HCT116 (cell line): ENCODE measurements at regions not wholly inside any gene's neighbourhood (a gene's known extent, or its start where the extent isn't known, plus 50 kb on each side); places are given as distances from the start of the nearest gene placed in this dataset.

Source experiments
- ATAC-seq: fragments of 200-7000 bp; cut with Tn5 transposase; 2 replicates; pipeline ENCODE4 v1.9.1; 2020; ENCODE audit warnings: mild to moderate bottlenecking, moderate library complexity
- BruUV-seq: library from RNA; stranded (reverse); fragments of 400-500 nt; replicated peaks from 2 replicates; lab custom pipeline; 2021; lab: Mats Ljungman, UMichigan
- CTCF ChIA-PET: fragments of 300-600 bp; sonication (Branson Sonifier 250); formaldehyde crosslinking; loops from one replicate; lab custom pipeline; 2021; ENCODE audit warnings: antibody characterized with exemption; lab: Charles Lee
- POLR2A ChIA-PET: fragments of 300-600, 350-600 bp; sonication (Branson Sonifier 250); formaldehyde crosslinking; loops from one replicate; lab custom pipeline; 2021; ENCODE audit warnings: antibody characterized with exemption; lab: Charles Lee
- RAD21 ChIA-PET, 2 experiments: fragments of 300-600 bp; sonication (Branson Sonifier 250); formaldehyde crosslinking; loops; one replicate each; lab custom pipeline; 2023; ENCODE audit warnings: low total read pairs in 2 of 2; ENCODE audit not compliant: uncharacterized antibody in 2 of 2, unreplicated experiment in 2 of 2, low non-redundant PET in 1 of 2; lab: Charles Lee
- DNase-seq: peaks from one replicate; pipeline ENCODE4 v3.0.0-alpha.2; 2010; ENCODE audit warnings: low read depth, low spot score
- H2AFZ ChIP-seq: fragments of 200-600 bp; shearing (Covaris generic), sonication (generic); 2 replicates; pipeline ENCODE4 v1.6.1; 2017; ENCODE audit warnings: low read depth, mixed run types, mixed read lengths, antibody characterized with exemption, low read length; ENCODE audit not compliant: poor library complexity, severe bottlenecking
- H3K27ac ChIP-seq: 2 replicates; pipeline ENCODE4 v1.5.1; 2012; ENCODE audit warnings: low read depth, low read length
- H3K27me3 ChIP-seq: fragments of 200-600 bp; sonication (generic); 2 replicates; pipeline ENCODE4 v1.6.1; 2016; ENCODE audit warnings: mixed run types, low read length, mixed read lengths; ENCODE audit not compliant: insufficient read depth
- H3K36me3 ChIP-seq, 2 experiments: fragments of 200-500 bp in 1 of 2; fragments of 200-600 bp in 1 of 2; sonication (Bioruptor generic) in 1 of 2; sonication (generic) in 1 of 2; 2 replicates each; pipeline versions ENCODE4 v1.5.1 to v1.6.1; 2014 to 2016; ENCODE audit warnings: low read length in 2 of 2, inconsistent platforms in 1 of 2, mixed read lengths in 1 of 2, mixed run types in 1 of 2; ENCODE audit not compliant: insufficient read depth in 2 of 2, control insufficient read depth in 1 of 2
- H3K4me1 ChIP-seq, 2 experiments: fragments of 200-600 bp in 1 of 2; sonication (generic) in 1 of 2; 2 replicates each; pipeline versions ENCODE4 v1.5.1 to v1.6.1; 2012 to 2017; ENCODE audit warnings: low read length in 2 of 2, inconsistent platforms in 1 of 2, mild to moderate bottlenecking in 1 of 2, mixed read lengths in 1 of 2, mixed run types in 1 of 2, moderate library complexity in 1 of 2; ENCODE audit not compliant: insufficient read depth in 2 of 2, control insufficient read depth in 1 of 2
- H3K4me2 ChIP-seq: fragments of 200-600 bp; sonication (generic); 2 replicates; pipeline ENCODE4 v1.6.1; 2017; ENCODE audit warnings: mixed run types, low read length, mixed read lengths
- H3K4me3 ChIP-seq, 2 experiments: fragments of 200-600 bp in 1 of 2; sonication (generic) in 1 of 2; replicated peaks in 1 of 2; 2 replicates each; pipeline ENCODE4 v1.5.1; 2011 to 2016; ENCODE audit warnings: low read length in 2 of 2, control low read depth in 1 of 2, low read depth in 1 of 2, mild to moderate bottlenecking in 1 of 2, mixed read lengths in 1 of 2, mixed run types in 1 of 2
- H3K79me2 ChIP-seq: fragments of 200-600 bp; sonication (generic); 2 replicates; pipeline ENCODE4 v1.6.1; 2017; ENCODE audit warnings: mild to moderate bottlenecking, mixed run types, low read length, moderate library complexity, mixed read lengths; ENCODE audit not compliant: insufficient read depth
- H3K9ac ChIP-seq: fragments of 200-600 bp; sonication (generic); 2 replicates; pipeline ENCODE4 v1.6.1; 2016; ENCODE audit warnings: low read length, mixed read lengths
- H3K9me2 ChIP-seq: fragments of 200-600 bp; sonication (generic), shearing (Covaris generic); 2 replicates; pipeline ENCODE4 v1.6.1; 2017; ENCODE audit warnings: mixed run types, mild to moderate bottlenecking, moderate library complexity; ENCODE audit not compliant: insufficient read depth
- H3K9me3 ChIP-seq, 2 experiments: fragments of 200-500 bp in 1 of 2; fragments of 200-600 bp in 1 of 2; sonication (Bioruptor generic) in 1 of 2; sonication (generic) in 1 of 2; 2 replicates each; pipeline ENCODE4 v1.6.1; 2014 to 2017; ENCODE audit warnings: low read length in 2 of 2, mixed read lengths in 2 of 2, inconsistent platforms in 1 of 2, low read depth in 1 of 2, mild to moderate bottlenecking in 1 of 2, mixed run types in 1 of 2, moderate library complexity in 1 of 2; ENCODE audit not compliant: control insufficient read depth in 1 of 2, insufficient read depth in 1 of 2
- H4K20me1 ChIP-seq: fragments of 200-600 bp; sonication (generic), shearing (Covaris generic); 2 replicates; pipeline ENCODE4 v1.6.1; 2017; ENCODE audit warnings: mixed run types, mild to moderate bottlenecking, moderate library complexity; ENCODE audit not compliant: insufficient read depth
- CBX3 ChIP-seq: IDR thresholded peaks from 2 replicates; pipeline ENCODE4 v1.6.1; 2012; ENCODE audit warnings: low read depth
- EGR1 ChIP-seq: IDR thresholded peaks from 2 replicates; pipeline ENCODE4 v1.6.1; 2012; ENCODE audit warnings: low read depth
- ELF1 ChIP-seq: IDR thresholded peaks from 2 replicates; pipeline ENCODE4 v1.6.1; 2012; ENCODE audit warnings: low read depth, borderline replicate concordance
- EZH2phosphoT487 ChIP-seq: fragments of 200-600 bp; IDR thresholded peaks from 2 replicates; pipeline ENCODE4 v1.6.1; 2018; ENCODE audit warnings: antibody characterized with exemption, borderline replicate concordance
- POLR2A ChIP-seq: IDR thresholded peaks from 2 replicates; pipeline ENCODE4 v1.7.0; 2011; ENCODE audit warnings: borderline replicate concordance; ENCODE audit not compliant: insufficient read depth, insufficient read length; ENCODE audit errors: extremely low read depth
- RAD21 ChIP-seq: IDR thresholded peaks from 2 replicates; pipeline ENCODE4 v1.6.1; 2012; ENCODE audit warnings: low read depth, mild to moderate bottlenecking
- SRF ChIP-seq: IDR thresholded peaks from 2 replicates; pipeline ENCODE4 v1.6.1; 2012; ENCODE audit warnings: low read depth
- YY1 ChIP-seq: IDR thresholded peaks from 2 replicates; pipeline ENCODE4 v1.6.1; 2011; ENCODE audit warnings: low read length, low read depth, moderate library complexity, mild to moderate bottlenecking; ENCODE audit not compliant: insufficient replicate concordance; ENCODE audit errors: extremely low read depth
- ZFX ChIP-seq: fragments of 450-650 bp; IDR thresholded peaks from 2 replicates; pipeline ENCODE4 v1.6.1; 2017
- ZNF274 ChIP-seq: fragments of 200-500 bp; sonication (Bioruptor generic); IDR thresholded peaks from 2 replicates; pipeline ENCODE4 v1.6.1; 2014; ENCODE audit warnings: mild to moderate bottlenecking, low read depth, low read length, inconsistent platforms
- intact Hi-C: fragments of 100-400 bp; cut with micrococcal nuclease; formaldehyde crosslinking; loops from 2 replicates; pipeline ENCODE4 v1.10.0; 2022
- TF ChIP-seq, protein P1 (sequence below): IDR thresholded peaks from 2 replicates; pipeline ENCODE4 v1.6.1; 2012
- TF ChIP-seq, protein P2 (sequence below), 3 experiments: fragments of 200-600 bp in 1 of 3; sonication (generic) in 1 of 3; IDR thresholded peaks in 2 of 3; conservative IDR thresholded peaks in 1 of 3; 2 replicates each; pipeline ENCODE4 v1.5.1; 2012 to 2017; ENCODE audit warnings: low read depth in 2 of 3, low read length in 2 of 3, antibody characterized with exemption in 1 of 3, borderline replicate concordance in 1 of 3, control low read depth in 1 of 3, mild to moderate bottlenecking in 1 of 3, mixed read lengths in 1 of 3, mixed run types in 1 of 3, moderate library complexity in 1 of 3; ENCODE audit not compliant: insufficient read depth in 1 of 3
- TF ChIP-seq, protein P3 (sequence below): IDR thresholded peaks from 2 replicates; pipeline ENCODE4 v1.6.1; 2011; ENCODE audit warnings: mild to moderate bottlenecking, low read length, moderate library complexity; ENCODE audit not compliant: insufficient replicate concordance; ENCODE audit errors: extremely low read depth
- TF ChIP-seq, protein P4 (sequence below): IDR thresholded peaks from 2 replicates; pipeline ENCODE4 v1.6.1; 2012

DNA sequence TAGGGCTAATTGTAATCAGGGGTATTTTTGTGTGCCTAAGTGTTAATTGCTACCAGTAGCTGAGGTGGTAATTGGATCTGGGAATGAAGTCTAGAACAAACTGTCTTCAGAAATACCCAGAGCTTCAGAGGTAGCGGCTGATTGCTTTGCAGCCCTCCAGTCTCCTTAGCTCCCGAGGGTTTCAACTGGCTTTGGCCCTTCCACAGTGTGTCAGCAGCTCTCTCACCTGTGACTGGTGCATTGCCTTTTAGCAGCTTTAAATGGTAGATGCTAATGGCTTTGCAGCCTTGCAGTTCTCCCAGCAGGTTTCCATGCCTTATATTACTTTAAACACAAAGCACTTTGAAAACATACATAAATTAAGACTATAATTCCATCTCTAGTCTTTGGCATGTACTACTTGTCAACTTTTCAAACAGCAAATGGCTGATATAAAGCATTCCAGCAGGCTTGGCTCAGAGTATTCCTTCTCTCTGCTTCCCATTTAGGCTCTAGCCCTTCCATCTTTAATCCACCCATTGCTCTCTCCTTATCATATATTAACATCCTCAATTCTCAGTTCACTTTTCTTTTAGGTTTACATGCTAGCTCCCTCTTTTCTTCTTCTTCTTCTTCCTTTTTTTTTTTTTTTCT lies 156.4 kb upstream of the GALNT13 start (continued):
- no peak for TF ChIP-seq EZH2phosphoT487
- TF ChIP-seq ZFX: no peak

DNA sequence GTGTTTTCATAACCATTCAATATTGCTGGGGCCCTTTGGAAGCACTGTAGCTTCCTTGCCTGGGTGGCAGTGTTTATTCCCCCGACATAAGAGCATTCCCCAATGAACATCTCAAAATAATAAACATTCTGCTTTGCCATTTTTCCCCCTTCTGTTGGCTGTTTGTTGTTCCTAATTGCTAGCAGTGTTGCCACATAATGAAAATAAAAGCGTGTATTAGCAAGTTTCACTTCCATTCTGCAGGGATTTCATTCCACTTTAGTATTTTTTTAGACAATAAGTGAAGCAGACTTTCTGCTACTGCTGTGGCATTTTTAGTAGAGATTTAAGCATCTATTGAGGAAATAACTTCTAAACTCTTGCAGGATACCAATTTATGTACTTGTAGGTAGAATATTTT lies 154.7 kb upstream of the GALNT13 start:
- H3K4me1 ChIP-seq: no peaks in the 10 kb centered on the region
- no peak for TF ChIP-seq RAD21
- no peak for TF ChIP-seq CBX3
- TF ChIP-seq, protein P1, sequence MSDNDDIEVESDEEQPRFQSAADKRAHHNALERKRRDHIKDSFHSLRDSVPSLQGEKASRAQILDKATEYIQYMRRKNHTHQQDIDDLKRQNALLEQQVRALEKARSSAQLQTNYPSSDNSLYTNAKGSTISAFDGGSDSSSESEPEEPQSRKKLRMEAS: no peak
- no peak for TF ChIP-seq POLR2A
- no peak overlapping the region for H3K4me3 ChIP-seq
- no peak overlapping the region for H3K9ac ChIP-seq
- no peaks in the 10 kb centered on the region for H3K9me2 ChIP-seq
- no peaks in the 10 kb centered on the region for H3K9me3 ChIP-seq
- RAD21 ChIA-PET: no interaction called here
- CTCF ChIA-PET: no interaction called here
- H3K4me2 ChIP-seq: no peak overlapping the region
- no peaks in the 10 kb centered on the region for H3K79me2 ChIP-seq
- no peaks in the 10 kb centered on the region for H3K27me3 ChIP-seq
- intact Hi-C loops: no loop called here
- no peaks in the 10 kb centered on the region for H4K20me1 ChIP-seq
- no peak overlapping the region for H2AFZ ChIP-seq
- BruUV-seq: no TSS peak
- no peak overlapping the region for H3K27ac ChIP-seq
- ATAC-seq (no peak), DNase-seq (no peak)
- POLR2A ChIA-PET: no interaction called here
- H3K36me3 ChIP-seq: no peaks in the 10 kb centered on the region

DNA sequence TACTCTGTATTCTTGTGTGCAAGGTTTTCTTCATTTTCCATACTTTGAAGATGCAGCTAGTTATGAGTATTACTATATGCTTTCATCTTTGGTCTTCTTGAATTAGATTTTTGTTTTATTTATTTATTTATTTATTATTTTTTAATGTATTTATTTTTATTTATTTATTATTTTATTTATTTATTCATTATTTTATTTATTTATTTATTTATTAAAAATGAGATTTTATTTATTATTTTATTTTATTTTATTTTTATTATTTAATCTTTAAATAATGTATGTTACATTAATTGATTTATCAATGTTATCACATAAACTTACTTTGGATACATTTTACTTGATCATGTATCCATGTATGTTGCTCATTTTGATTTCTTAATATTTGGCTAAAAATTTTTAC lies 132.3 kb upstream of the GALNT13 start:
- no peaks in the 10 kb centered on the region for H3K9me2 ChIP-seq
- no peak overlapping the region for H3K4me3 ChIP-seq
- H3K9me3 ChIP-seq: no peaks in the 10 kb centered on the region
- no peak overlapping the region for H3K9ac ChIP-seq
- RAD21 ChIA-PET: no interaction called here
- H3K4me1 ChIP-seq: no peaks in the 10 kb centered on the region
- intact Hi-C loops: no loop called here
- no peaks in the 10 kb centered on the region for H3K36me3 ChIP-seq
- no peaks in the 10 kb centered on the region for H3K79me2 ChIP-seq
- DNase-seq (no peak), ATAC-seq (no peak)
- H3K27me3 ChIP-seq: no peaks in the 10 kb centered on the region
- H3K27ac ChIP-seq: no peak overlapping the region
- POLR2A ChIA-PET: no interaction called here
- BruUV-seq: no TSS peak
- H3K4me2 ChIP-seq: no peak overlapping the region
- CTCF ChIA-PET: no interaction called here
- no peak overlapping the region for H2AFZ ChIP-seq
- H4K20me1 ChIP-seq: no peaks in the 10 kb centered on the region
- TF ChIP-seq SRF: no peak
- no peak for TF ChIP-seq ZNF274
- no peak for TF ChIP-seq EGR1
- TF ChIP-seq, protein P2, sequence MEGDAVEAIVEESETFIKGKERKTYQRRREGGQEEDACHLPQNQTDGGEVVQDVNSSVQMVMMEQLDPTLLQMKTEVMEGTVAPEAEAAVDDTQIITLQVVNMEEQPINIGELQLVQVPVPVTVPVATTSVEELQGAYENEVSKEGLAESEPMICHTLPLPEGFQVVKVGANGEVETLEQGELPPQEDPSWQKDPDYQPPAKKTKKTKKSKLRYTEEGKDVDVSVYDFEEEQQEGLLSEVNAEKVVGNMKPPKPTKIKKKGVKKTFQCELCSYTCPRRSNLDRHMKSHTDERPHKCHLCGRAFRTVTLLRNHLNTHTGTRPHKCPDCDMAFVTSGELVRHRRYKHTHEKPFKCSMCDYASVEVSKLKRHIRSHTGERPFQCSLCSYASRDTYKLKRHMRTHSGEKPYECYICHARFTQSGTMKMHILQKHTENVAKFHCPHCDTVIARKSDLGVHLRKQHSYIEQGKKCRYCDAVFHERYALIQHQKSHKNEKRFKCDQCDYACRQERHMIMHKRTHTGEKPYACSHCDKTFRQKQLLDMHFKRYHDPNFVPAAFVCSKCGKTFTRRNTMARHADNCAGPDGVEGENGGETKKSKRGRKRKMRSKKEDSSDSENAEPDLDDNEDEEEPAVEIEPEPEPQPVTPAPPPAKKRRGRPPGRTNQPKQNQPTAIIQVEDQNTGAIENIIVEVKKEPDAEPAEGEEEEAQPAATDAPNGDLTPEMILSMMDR (IDR thresholded peaks at IDR 0.05 in 2 of 3, conservative IDR thresholded peaks at IDR 0.05 in 1 of 3; ENCODE audit: borderline replicate concordance in 1 of 3, insufficient read depth in 1 of 3, low read depth in 2 of 3, low read length in 2 of 3): no peak
- TF ChIP-seq, protein P3, sequence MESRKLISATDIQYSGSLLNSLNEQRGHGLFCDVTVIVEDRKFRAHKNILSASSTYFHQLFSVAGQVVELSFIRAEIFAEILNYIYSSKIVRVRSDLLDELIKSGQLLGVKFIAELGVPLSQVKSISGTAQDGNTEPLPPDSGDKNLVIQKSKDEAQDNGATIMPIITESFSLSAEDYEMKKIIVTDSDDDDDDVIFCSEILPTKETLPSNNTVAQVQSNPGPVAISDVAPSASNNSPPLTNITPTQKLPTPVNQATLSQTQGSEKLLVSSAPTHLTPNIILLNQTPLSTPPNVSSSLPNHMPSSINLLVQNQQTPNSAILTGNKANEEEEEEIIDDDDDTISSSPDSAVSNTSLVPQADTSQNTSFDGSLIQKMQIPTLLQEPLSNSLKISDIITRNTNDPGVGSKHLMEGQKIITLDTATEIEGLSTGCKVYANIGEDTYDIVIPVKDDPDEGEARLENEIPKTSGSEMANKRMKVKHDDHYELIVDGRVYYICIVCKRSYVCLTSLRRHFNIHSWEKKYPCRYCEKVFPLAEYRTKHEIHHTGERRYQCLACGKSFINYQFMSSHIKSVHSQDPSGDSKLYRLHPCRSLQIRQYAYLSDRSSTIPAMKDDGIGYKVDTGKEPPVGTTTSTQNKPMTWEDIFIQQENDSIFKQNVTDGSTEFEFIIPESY: no peak
- no peak for TF ChIP-seq POLR2A
- no peak for TF ChIP-seq EZH2phosphoT487
- TF ChIP-seq, protein P4, sequence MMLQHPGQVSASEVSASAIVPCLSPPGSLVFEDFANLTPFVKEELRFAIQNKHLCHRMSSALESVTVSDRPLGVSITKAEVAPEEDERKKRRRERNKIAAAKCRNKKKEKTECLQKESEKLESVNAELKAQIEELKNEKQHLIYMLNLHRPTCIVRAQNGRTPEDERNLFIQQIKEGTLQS: no peak
- no peak for TF ChIP-seq YY1
- TF ChIP-seq ELF1: no peak
- TF ChIP-seq, protein P1: no peak
